Mononuclear cell (primary cell): ENCODE measurements at regions not wholly inside any gene's neighbourhood (a gene's known extent, or its start where the extent isn't known, plus 50 kb on each side); places are given as distances from the start of the nearest gene placed in this dataset.

ENCODE experiments used
- H3K27me3 ChIP-seq: 2 replicates; pipeline ENCODE4 v1.6.0; 2011; ENCODE audit warnings: low read length, control low read depth; ENCODE audit not compliant: insufficient read depth
- H3K4me1 ChIP-seq: 2 replicates; pipeline ENCODE4 v1.5.1; 2011; ENCODE audit warnings: mild to moderate bottlenecking, low read length, control low read depth; ENCODE audit not compliant: insufficient read depth
- H3K4me3 ChIP-seq: 2 replicates; pipeline ENCODE4 v1.5.1; 2011; ENCODE audit warnings: mild to moderate bottlenecking, low read length, moderate library complexity
- H3K9me3 ChIP-seq: 2 replicates; pipeline ENCODE4 v1.5.1; 2011; ENCODE audit warnings: low read depth, mild to moderate bottlenecking, control low read depth, low read length

- Histone ChIP-seq H3K4me1 (no peaks in the 10 kb centered on the region), H3K9me3 (no peaks in the 10 kb centered on the region), H3K27me3 (no peaks in the 10 kb centered on the region), H3K4me3 (no peak overlapping the region)
Observed at GRCh38 chr3:95424279-95424678, 1361.4 kb downstream of the NSUN3 start.

GRCh38 chr3:95434491-95434890, 1371.6 kb downstream of the NSUN3 start:
- Histone ChIP-seq H3K9me3 (no peaks in the 10 kb centered on the region), H3K27me3 (no peaks in the 10 kb centered on the region)

DNA sequence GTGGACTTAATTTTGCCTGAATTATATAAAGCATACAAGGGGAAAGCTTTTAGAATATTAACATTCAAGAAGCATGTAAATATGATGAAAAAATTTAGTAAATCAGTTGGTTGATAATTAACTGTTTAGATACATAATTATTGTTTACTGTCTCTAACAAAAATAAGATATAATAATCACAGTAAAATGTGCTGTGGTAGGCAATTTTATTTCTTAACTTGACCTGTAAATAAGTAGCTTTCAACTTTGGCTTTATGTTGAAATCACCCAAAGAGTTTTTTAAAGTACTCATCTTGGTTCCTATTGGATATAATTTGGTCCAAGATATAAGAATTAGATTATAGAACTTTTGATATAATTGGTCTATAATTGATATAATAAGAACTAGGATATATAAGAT, 1374.5 kb downstream of the NSUN3 start:
- H3K4me1 ChIP-seq: no peaks in the 10 kb centered on the region
- H3K27me3 ChIP-seq: no peaks in the 10 kb centered on the region
- no peaks in the 10 kb centered on the region for H3K9me3 ChIP-seq
- no peak overlapping the region for H3K4me3 ChIP-seq

More at GRCh38 chr3:95434491-95434890, 1371.6 kb downstream of the NSUN3 start:
- Histone ChIP-seq H3K4me3 (no peak overlapping the region), H3K4me1 (no peaks in the 10 kb centered on the region)

- H3K9me3 ChIP-seq: no peaks in the 10 kb centered on the region
- no peaks in the 10 kb centered on the region for H3K4me1 ChIP-seq
- no peak overlapping the region for H3K4me3 ChIP-seq
- H3K27me3 ChIP-seq: no peaks in the 10 kb centered on the region
Observed at GRCh38 chr3:95438274-95438673, 1375.4 kb downstream of the NSUN3 start.

DNA sequence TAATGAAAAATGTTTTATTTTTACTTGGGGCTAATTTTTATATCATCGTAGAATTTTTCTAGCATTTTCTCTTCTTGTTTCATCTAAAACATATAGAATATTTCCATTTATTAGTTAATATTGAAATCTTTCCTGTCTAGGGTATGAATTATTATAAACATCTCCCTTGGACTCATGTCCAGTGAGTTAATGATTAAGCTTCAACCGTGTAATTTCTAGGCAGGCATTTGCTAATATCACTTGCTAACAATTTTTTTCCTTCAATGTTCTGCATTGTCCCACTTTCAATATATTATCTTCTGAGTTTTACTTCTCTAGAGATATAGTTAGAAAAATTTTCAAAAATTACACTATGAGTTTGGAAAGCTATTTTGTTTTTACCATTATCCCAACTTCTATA, 1371.6 kb upstream of the EPHA6 start:
- no peaks in the 10 kb centered on the region for H3K27me3 ChIP-seq

DNA sequence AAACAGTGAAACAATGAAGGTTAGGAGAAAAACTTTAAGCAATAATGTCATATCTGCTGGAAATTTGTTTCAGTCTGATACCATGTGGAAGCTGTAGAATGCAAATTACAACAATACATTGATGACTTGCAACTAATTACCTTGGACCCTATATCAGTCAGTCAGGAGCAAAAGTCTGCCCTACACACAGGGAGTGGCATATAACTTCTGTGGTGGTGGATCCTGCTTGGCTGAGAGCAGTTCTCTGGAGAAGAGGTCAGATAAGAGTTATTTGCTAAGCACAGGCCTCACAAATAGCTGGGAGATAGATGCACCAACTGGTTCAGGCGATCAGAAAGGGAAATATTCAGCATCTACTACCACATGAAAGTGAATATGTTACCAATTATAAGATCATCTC, 1364.6 kb upstream of the EPHA6 start:
- H3K27me3 ChIP-seq: no peaks in the 10 kb centered on the region
- no peaks in the 10 kb centered on the region for H3K4me1 ChIP-seq
- H3K9me3 ChIP-seq: no peaks in the 10 kb centered on the region
- H3K4me3 ChIP-seq: no peak overlapping the region

More for the DNA sequence above, 1371.6 kb upstream of the EPHA6 start:
- no peaks in the 10 kb centered on the region for H3K9me3 ChIP-seq
- H3K4me1 ChIP-seq: no peaks in the 10 kb centered on the region
- no peak overlapping the region for H3K4me3 ChIP-seq

DNA sequence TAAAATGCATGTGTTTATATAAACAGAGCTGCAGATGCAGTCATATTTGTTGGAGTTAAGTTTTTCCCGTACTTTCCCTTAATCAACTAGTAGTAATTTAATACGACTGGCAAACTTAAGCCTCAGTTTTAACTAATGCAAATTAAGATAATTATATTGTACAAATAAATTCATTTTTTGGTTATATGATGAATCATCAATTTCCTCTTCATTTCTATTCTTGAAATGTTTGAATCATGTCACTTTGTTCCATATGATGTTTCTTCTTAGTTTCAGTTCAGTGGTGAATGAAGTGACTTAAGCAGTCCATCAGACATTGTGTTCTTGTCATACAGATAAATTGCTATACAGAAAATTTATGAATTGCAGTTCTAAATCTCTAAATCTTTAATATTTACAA, 1361.2 kb upstream of the EPHA6 start:
- H3K9me3 ChIP-seq: no peaks in the 10 kb centered on the region
- H3K4me1 ChIP-seq: no peaks in the 10 kb centered on the region
- H3K27me3 ChIP-seq: no peaks in the 10 kb centered on the region
- no peak overlapping the region for H3K4me3 ChIP-seq

DNA sequence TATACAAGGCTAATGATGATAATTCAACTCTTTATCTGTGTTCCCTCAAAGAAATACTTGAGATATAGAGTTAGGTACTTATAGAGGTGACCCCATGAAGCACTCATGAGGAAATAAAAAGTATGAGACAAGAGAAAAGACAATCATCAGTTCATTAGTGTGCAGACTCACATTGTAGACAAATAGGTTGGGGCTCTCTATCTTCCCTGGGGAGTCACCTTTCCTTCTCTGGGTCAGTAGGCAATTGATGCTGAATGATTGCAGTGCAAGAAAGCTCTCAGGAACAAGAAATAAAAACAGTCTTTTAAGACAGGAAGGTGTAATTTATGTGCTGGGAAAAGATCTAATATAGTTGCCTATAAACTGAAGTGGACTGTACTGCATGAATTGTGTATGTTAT, 1357.6 kb upstream of the EPHA6 start:
- Histone ChIP-seq H3K4me1 (no peaks in the 10 kb centered on the region), H3K4me3 (no peak overlapping the region), H3K27me3 (no peaks in the 10 kb centered on the region), H3K9me3 (no peaks in the 10 kb centered on the region)

DNA sequence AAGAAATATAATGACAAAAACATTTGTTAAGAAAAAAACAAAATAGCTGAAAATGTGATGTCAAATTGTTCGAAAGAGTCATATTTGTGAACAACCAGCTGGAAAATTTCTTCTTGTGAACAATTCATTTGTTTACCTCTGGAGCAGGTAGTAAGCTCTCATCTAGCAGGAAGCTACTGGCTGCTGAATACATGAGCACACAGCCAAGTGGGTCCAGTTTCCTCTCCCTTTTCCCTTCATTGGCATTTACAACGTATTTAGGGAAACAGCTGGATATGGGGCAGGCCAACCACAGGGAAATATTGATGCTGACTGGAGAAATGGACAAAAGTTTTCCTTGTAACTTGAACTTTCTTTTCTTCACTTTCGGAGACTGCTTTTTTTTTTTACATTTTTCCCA, 1354.7 kb upstream of the EPHA6 start:
- Histone ChIP-seq H3K27me3 (no peaks in the 10 kb centered on the region), H3K4me1 (no peaks in the 10 kb centered on the region), H3K4me3 (no peak overlapping the region), H3K9me3 (no peaks in the 10 kb centered on the region)

GRCh38 chr3:95460274-95460673, 1354.1 kb upstream of the EPHA6 start:
- H3K9me3 ChIP-seq: no peaks in the 10 kb centered on the region
- no peaks in the 10 kb centered on the region for H3K27me3 ChIP-seq
- no peak overlapping the region for H3K4me3 ChIP-seq
- H3K4me1 ChIP-seq: no peaks in the 10 kb centered on the region

DNA sequence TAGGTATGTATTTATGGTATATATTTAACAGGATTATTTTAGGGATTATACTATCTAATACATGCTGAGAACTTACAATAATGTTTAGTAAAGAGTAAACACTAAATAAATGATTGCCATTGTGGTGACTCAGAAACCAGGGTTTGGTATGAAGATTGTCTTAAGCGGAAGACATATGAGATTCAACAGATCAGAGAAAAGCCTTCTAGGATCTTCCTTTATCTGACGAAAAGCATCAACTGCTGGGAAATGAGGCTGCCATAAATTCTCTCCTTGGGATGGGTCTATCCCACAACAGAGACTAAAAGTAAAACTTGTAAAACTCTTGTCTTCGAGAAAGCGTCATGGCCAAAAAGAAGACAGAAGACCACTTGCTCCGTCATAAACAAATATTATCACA, 1352.2 kb upstream of the EPHA6 start:
- no peak overlapping the region for H3K4me3 ChIP-seq
- no peaks in the 10 kb centered on the region for H3K9me3 ChIP-seq
- H3K4me1 ChIP-seq: no peaks in the 10 kb centered on the region
- no peaks in the 10 kb centered on the region for H3K27me3 ChIP-seq

DNA sequence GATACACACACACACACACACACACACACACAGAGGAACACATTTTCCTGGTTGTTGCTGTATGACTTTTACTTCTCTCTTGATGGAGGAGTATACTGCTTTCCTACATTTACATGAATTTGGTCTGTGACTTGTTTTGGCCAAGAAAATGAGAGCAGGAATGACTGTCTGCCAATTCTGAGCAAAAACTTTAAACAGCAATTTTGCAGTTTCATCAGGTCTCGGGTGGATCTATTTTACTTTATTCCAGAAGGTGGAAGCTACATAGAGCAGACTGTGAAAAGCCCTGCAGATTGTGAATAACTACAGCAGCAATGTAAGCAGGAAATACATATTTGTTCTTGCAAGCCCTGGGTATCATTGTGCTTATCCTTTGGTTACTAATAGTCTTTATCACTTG, 1350.0 kb upstream of the EPHA6 start:
- Histone ChIP-seq H3K4me1 (no peaks in the 10 kb centered on the region), H3K27me3 (no peaks in the 10 kb centered on the region), H3K9me3 (no peaks in the 10 kb centered on the region), H3K4me3 (no peak overlapping the region)

DNA sequence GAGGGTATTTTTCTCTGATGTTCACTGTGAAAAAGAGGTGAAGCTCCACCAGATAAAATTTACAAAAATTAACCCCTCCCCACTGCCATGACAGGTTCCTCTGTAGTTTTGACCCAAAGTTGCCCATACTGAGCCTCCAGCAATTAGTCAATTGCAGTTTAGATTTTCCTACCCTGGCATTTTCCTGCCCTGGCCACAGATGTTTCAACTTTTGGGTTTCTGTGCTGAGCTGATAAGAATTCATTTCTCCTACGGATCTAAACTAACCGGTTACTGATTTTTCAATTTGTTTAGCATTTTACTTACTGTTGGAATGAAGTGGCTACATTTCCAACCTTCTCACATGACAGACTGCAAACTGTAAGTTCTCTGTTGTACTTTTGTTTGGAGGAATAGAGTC, 1346.1 kb upstream of the EPHA6 start:
- Histone ChIP-seq H3K4me1 (no peaks in the 10 kb centered on the region), H3K27me3 (no peaks in the 10 kb centered on the region), H3K4me3 (no peak overlapping the region), H3K9me3 (peaks cover 5% of the 10 kb centered on the region)

- Histone ChIP-seq H3K4me3 (no peak overlapping the region), H3K27me3 (no peaks in the 10 kb centered on the region), H3K9me3 (peaks cover 5% of the 10 kb centered on the region), H3K4me1 (no peaks in the 10 kb centered on the region)
Observed at GRCh38 chr3:95474338-95474737, 1340.1 kb upstream of the EPHA6 start.

DNA sequence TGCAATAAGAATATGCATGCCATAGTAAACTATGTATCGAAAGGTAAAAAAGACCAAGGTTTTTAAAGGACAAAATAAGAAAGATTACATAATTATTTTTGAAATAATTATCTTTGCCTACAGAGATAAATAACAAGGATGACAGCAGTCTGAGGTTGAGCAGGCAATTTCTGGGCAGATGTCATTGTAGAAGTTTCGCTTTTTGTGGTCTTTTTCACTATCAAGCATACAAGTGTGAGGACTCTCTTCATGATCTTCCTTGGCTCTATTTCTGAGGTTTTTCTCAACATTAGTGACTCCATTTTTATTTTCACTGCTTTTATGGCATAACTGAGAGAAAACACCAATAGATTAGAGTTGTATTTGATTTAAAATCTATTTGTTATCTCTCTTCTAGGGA, 1337.9 kb upstream of the EPHA6 start:
- Histone ChIP-seq H3K9me3 (no peaks in the 10 kb centered on the region), H3K4me1 (no peaks in the 10 kb centered on the region), H3K4me3 (no peak overlapping the region), H3K27me3 (no peaks in the 10 kb centered on the region)

DNA sequence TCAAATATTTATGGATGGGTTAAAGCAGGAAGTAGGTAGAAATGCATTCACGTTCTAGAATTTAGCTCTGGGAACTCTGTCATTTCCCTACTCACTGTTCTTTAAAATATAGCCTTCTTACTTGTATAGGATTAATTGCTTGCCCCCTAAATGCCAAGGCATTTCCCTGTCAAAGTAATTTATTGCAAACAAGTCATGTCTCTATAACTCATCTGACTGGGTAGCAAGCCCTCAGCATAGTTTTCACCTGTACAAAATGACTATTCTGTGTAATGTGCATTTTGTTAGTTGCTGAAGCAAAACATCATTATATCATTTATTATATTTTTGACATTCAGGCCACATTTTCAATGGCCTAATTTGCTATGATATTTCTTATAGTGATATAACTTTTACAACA, 1308.2 kb upstream of the EPHA6 start:
- Histone ChIP-seq H3K27me3 (no peaks in the 10 kb centered on the region), H3K9me3 (no peaks in the 10 kb centered on the region), H3K4me1 (no peaks in the 10 kb centered on the region), H3K4me3 (no peak overlapping the region)

DNA sequence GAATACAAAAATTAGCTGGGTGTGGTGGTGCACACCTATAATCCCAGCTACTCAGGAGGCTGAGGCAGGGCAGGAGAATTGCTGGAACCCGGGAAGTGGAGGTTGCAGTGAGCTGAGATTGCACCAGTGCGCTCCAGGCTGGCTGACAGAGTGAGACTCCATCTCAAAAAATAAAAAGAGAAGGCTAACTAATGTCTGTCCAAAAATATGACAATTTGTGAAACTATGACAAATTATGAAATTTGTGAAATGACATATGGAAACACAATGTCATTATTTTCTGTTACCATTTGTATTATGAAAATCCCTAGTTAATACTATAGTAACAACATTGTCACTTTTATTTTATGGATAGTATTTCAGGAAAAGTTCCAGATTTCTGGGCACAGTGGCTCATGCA, 1306.3 kb upstream of the EPHA6 start:
- Histone ChIP-seq H3K4me1 (no peaks in the 10 kb centered on the region), H3K4me3 (no peak overlapping the region), H3K9me3 (no peaks in the 10 kb centered on the region), H3K27me3 (no peaks in the 10 kb centered on the region)
